HG03045 (cell line): ENCODE measurements at regions not wholly inside any gene's neighbourhood (a gene's known extent, or its start where the extent isn't known, plus 50 kb on each side); places are given as distances from the start of the nearest gene placed in this dataset.
A peak's percentile ranks its signal among the peaks of the same experiment; 100 is the strongest.

Experiments
- ATAC-seq: cut with Tn5 transposase; IDR thresholded peaks from one replicate; pipeline ENCODE4 v1.9.1; 2021; ENCODE audit warnings: mild to moderate bottlenecking, moderate library complexity; ENCODE audit not compliant: unreplicated experiment

- ATAC-seq: no peak
These were observed 100.9 kb upstream of the TLE3 start for GRCh38 chr15:70198441-70199123.

- ATAC-seq: no peak
These were observed 100.2 kb upstream of the TLE3 start for GRCh38 chr15:70197945-70198361.

- no peak for ATAC-seq
These were observed 99.7 kb upstream of the TLE3 start for GRCh38 chr15:70197318-70197944.

GRCh38 chr15:70196372-70197316, 98.9 kb upstream of the TLE3 start:
- peak; percentile 74 for ATAC-seq

GRCh38 chr15:70195587-70196305, 98.0 kb upstream of the TLE3 start:
- ATAC-seq: no peak

- ATAC-seq: no peak
These were observed 97.5 kb upstream of the TLE3 start for GRCh38 chr15:70195171-70195570.

- no peak for ATAC-seq
These were observed 96.5 kb upstream of the TLE3 start for GRCh38 chr15:70194266-70194665.

GRCh38 chr15:70193734-70194133, 96.0 kb upstream of the TLE3 start:
- no peak for ATAC-seq

- no peak for ATAC-seq
These were observed 94.8 kb upstream of the TLE3 start for GRCh38 chr15:70192490-70192889.

GRCh38 chr15:70192041-70192440, 94.3 kb upstream of the TLE3 start:
- ATAC-seq: no peak

- no peak for ATAC-seq
These were observed 93.2 kb upstream of the TLE3 start for GRCh38 chr15:70190965-70191364.

GRCh38 chr15:70189826-70190695, 92.3 kb upstream of the TLE3 start:
- ATAC-seq: no peak

- no peak for ATAC-seq
These were observed 90.6 kb upstream of the TLE3 start for GRCh38 chr15:70188286-70188685.

- no peak for ATAC-seq
These were observed 89.6 kb upstream of the TLE3 start for GRCh38 chr15:70187331-70187730.

- ATAC-seq: no peak
These were observed 88.4 kb upstream of the TLE3 start for GRCh38 chr15:70186152-70186551.

- no peak for ATAC-seq
These were observed 87.6 kb upstream of the TLE3 start for GRCh38 chr15:70185251-70185711.

- ATAC-seq: no peak
These were observed 85.4 kb upstream of the TLE3 start for GRCh38 chr15:70182858-70183695.

GRCh38 chr15:70181626-70182255, 84.0 kb upstream of the TLE3 start:
- ATAC-seq: no peak
